ENCODE measurements at regions not wholly inside any gene's neighbourhood (a gene's known extent, or its start where the extent isn't known, plus 50 kb on each side); places are given as distances from the start of the nearest gene placed in this dataset.
"Not testable (repeated sequence)": the region's sequence is repeated elsewhere in the genome, so short reads cannot be mapped to it uniquely, and the experiment has no call there.

GRCh38 chrX:63581906-63582305 lies 203.1 kb downstream of the ARHGEF9 start:
- no peak for DNase-seq (ENCODE audit: low read depth, low spot score)

GRCh38 chrX:63581398-63581797 lies 203.6 kb downstream of the ARHGEF9 start:
- DNase-seq (ENCODE audit: low read depth, low spot score): peak; percentile 81

GRCh38 chrX:63576533-63576932 lies 208.5 kb downstream of the ARHGEF9 start:
- DNase-seq (ENCODE audit: low read depth, low spot score): no peak

- not testable (repeated sequence) for DNase-seq (ENCODE audit: low read depth, low spot score)
Measured at GRCh38 chrX:63575700-63576099, 209.3 kb downstream of the ARHGEF9 start.

DNA sequence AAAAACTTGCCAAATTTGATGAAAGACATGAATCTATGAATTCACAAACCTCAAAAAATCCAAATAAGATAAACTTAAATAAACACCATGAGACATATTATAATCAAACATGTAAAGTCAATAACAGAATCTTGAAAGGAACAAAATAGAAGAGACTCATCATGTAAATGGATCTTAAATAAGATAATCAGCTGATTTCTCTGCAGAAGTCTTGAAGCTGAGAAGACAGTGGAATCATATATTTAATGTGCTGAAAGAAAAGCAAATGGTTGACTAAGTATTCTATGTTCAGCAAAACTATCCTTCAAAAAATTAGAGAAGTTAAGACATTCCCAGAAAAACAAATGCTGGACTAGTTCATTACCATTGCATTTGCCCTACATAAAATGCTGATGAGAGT lies 215.7 kb upstream of the SPIN4 start:
- no peak for DNase-seq (ENCODE audit: low read depth, low spot score)

- DNase-seq (ENCODE audit: low read depth, low spot score): no peak
Measured at GRCh38 chrX:63561425-63561824, 210.3 kb upstream of the SPIN4 start.

DNA sequence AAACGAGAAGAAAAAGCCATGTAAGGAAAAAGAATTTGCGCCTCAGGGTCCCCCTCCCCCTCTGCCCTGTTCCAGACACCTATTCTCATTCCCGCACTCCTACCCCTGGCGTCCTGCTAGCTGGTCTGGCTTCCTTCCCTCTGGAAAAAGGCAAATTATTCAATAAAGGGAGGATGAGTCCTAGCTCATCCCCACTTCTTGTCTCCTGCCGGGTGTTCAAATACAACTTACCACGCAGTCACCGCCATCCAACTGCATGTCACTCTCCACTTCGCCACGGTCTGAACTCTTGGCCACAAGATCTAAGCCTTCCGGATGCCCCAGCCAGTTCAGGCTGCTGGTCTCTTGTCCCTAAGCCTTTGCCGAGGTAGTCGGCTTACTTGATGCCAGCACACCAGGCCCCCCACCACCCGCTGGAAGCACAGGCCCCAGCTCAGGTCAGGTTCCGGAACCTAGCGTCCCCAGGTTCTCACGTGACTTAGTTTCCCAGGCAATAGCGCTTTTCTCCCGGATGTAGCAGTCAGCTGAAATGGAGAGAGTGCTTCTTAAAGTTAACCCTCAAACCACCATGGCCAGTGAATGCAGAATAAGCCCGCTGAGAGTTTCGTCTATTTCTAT lies 209.6 kb upstream of the SPIN4 start:
- DNase-seq (ENCODE audit: low read depth, low spot score): peak; percentile 97

DNA sequence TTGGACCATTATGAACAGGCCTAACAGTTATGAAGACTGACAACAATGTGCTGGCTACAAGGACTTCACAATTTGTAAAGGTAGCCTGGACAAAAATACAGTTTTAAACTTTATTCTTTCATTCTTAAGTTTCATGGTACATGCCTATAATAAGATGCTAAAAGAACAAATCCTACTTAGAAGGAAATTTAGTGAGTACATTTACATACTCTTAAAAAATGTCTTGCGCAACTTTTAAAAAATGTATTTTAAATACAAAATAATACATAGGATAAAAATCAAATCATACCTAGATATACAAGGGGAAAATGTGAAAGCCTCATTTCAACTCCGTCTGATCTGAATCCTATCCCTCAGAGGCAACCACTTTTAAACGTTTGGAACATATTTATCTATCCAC lies 200.7 kb upstream of the SPIN4 start:
- DNase-seq (ENCODE audit: low read depth, low spot score): no peak

GRCh38 chrX:63530654-63531053 lies 179.5 kb upstream of the SPIN4 start:
- no peak for DNase-seq (ENCODE audit: low read depth, low spot score)

GRCh38 chrX:63529961-63530360 lies 178.8 kb upstream of the SPIN4 start:
- DNase-seq (ENCODE audit: low read depth, low spot score): no peak

DNA sequence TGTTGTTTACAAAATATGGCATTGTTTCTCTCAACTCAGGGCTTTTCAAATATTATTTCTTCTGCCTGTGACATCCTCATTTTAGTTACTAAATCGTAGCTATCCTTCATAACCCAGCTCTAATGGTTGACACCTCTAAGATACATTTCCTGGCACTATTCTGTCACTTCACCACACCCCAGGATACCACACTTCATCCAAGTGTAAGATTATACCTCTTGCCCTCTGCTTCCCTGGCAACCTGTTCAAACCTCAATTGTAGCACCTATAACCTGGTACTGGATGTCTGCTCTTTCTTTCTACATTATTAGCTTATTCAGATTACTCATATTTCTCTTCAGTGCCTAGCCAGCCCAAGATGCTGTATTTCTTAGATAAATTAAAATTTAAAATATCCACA lies 175.7 kb upstream of the SPIN4 start:
- no peak for DNase-seq (ENCODE audit: low read depth, low spot score)

DNA sequence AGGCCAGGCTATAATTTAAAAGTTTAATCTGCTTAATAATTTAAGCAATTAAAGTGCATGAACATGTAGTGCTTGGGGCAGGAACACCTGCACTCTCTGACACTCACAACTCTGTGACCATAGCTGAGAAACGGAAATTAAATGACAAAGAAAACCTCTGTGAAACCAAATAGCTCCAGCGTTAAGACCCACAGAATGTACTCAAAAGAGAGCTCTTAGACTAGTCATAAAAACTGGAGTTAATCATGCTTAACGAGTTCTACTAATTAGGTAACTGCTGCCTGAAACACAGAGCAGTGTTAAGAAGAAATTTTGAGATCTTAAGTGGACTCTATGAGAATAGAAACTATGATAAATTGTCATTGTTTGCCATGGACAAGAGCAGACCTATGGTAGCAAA lies 174.4 kb upstream of the SPIN4 start:
- DNase-seq (ENCODE audit: low read depth, low spot score): no peak

- DNase-seq (ENCODE audit: low read depth, low spot score): peak; percentile 10
Measured at GRCh38 chrX:63519368-63519767, 168.2 kb upstream of the SPIN4 start.

GRCh38 chrX:63514569-63515080 lies 163.5 kb upstream of the SPIN4 start:
- DNase-seq (ENCODE audit: low read depth, low spot score): no peak

- DNase-seq (ENCODE audit: low read depth, low spot score): no peak
Measured at GRCh38 chrX:63513825-63514568, 162.9 kb upstream of the SPIN4 start.

GRCh38 chrX:63511361-63511760 lies 160.2 kb upstream of the SPIN4 start:
- DNase-seq (ENCODE audit: low read depth, low spot score): no peak

DNA sequence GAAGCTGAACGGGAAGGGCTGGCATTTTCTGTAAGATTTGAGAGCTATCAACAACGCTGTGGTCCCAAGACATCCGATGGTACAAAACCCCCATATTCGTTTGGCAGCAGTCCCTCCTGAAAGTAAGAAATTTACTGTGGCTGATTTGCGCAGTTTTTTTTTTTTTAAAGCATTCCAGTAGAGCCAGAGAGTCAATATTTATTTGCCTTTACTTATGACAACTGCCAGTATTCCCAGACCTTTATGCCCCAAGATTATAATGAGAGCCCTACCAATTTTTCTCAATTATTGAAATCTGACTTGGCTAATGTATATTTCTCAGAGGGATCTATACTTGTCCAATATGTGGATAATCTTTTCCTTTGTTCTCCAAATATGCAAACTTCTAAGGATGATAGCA lies 157.5 kb upstream of the SPIN4 start:
- no peak for DNase-seq (ENCODE audit: low read depth, low spot score)

GRCh38 chrX:63506320-63506719 lies 155.2 kb upstream of the SPIN4 start:
- DNase-seq (ENCODE audit: low read depth, low spot score): peak; percentile 27

GRCh38 chrX:63503541-63503940 lies 152.4 kb upstream of the SPIN4 start:
- peak; percentile 86 for DNase-seq (ENCODE audit: low read depth, low spot score)

DNA sequence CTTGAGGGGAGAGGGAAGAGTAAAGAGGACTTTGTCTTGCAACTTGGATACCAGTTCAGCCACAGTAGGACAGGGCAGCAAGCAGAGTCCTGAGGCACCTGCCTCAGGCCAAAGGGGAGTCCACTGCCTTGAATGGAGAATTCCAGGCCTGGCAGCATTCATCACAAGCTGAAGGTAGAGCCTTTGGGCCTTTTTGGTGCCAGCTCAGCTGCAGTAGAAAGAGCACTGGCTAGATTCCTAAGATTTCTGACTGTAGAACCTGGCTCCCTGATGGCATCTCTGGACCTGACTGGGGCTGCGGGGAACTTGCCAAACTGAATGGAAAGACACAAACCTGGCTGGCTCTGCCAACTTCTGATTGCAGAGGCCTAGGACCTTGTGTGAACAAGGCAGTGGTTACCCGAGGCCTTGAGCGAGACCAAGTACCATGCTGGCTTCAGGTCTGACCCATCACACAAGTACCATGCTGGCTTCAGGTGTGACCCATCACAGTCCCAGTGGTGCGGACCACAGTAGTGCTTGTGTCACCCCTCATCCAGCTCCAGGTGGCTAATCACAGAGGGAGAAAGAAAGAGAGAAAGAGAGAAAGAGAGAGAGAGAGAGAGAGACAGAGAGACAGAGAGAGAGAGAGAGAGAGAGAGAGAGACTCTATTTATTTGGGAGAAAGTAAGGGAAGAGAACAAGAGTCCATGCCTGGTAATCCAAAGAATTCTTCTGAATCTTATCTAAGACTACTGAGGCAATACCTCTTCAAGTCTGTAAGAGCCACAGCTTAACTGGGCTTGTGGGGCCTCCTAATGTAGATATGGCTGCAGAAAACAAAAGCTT lies 137.6 kb upstream of the SPIN4 start:
- DNase-seq (ENCODE audit: low read depth, low spot score): peak; percentile 79

DNA sequence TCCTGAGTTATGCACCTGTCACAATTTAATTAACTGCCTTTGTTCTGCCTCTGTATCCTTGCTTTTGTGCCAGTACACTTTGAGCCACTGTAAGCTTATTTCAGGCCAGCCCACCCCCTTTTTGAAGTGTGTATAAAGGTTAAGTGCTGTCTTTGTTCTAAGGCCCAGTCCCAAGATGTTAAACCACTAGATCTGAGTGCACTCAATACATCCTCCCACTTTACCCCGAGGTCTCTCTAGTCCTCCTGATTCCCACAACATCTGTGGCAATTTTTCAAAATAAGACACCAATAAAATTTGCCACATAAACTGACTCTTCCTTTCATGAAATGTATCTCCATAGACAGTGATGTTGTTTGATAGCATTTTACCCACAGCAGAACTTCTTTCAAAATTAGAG lies 124.1 kb upstream of the SPIN4 start:
- no peak for DNase-seq (ENCODE audit: low read depth, low spot score)

- no peak for DNase-seq (ENCODE audit: low read depth, low spot score)
Measured at GRCh38 chrX:63471004-63471403, 119.9 kb upstream of the SPIN4 start.
